Breast epithelium (tissue), 3 donors: ENCODE measurements at regions not wholly inside any gene's neighbourhood (a gene's known extent, or its start where the extent isn't known, plus 50 kb on each side); places are given as distances from the start of the nearest gene placed in this dataset.

Experiments used
- CTCF ChIP-seq, 3 donors: fragments of 450-650 bp; IDR thresholded peaks; one replicate each; pipeline ENCODE4 v1.5.1; 2016 to 2017; ENCODE audit warnings: antibody characterized with exemption in 3 of 3, mild to moderate bottlenecking in 3 of 3, moderate library complexity in 3 of 3
- POLR2A ChIP-seq: fragments of 450-650 bp; IDR thresholded peaks from one replicate; pipeline ENCODE4 v1.6.1; 2016; ENCODE audit warnings: antibody characterized with exemption, mild to moderate bottlenecking, moderate library complexity
- POLR2AphosphoS5 ChIP-seq, 3 donors: sonication (generic); formaldehyde crosslinking; IDR thresholded peaks; one replicate each; pipeline ENCODE4 v1.6.1; 2017; ENCODE audit warnings: antibody characterized with exemption in 3 of 3

GRCh38 chr14:65354131-65354530 is 58.4 kb upstream of the FUT8 start:
- TF ChIP-seq CTCF (IDR thresholded peaks at IDR 0.05) (no peak), POLR2A (no peak), POLR2AphosphoS5 (IDR thresholded peaks at IDR 0.05) (no peak)
